Kidney capillary endothelial cell (primary cell): ENCODE measurements at regions not wholly inside any gene's neighbourhood (a gene's known extent, or its start where the extent isn't known, plus 50 kb on each side); places are given as distances from the start of the nearest gene placed in this dataset.

Experiments
- DNase-seq: peaks from one replicate; pipeline ENCODE4 v3.0.0-alpha.2; 2018; ENCODE audit warnings: low spot score

DNA sequence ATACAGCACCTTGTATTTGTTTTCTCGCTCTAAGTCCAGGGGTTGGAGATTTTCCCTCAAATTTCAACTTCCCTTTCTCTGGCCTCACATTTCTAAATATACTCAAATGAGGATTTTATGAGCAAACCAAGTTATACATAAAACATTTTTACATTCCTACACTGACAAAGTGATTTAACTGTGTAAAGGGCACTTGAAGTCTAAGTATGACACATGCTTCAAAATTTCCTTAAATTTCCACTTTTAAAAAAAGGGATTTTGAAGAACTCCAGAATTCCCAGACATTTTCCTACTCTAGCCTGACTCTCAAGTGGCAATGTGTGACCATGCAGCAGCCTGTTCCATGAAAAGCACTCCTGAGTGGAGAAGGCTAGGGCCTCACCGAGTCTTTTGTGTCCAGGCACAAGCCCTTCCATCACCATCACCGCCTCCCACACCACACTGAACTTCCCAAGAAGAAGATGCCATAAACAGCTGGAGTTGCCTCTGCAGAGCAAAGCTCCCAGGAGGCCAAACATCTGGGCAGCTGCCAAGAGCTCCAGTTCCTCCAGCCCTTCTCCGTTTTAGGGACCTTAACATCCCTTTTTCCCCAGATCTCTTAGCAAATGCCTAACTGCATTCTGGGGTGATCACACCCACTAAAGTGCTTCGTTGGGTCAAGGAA lies 68.9 kb downstream of the NCR2 start:
- no peak for DNase-seq

DNA sequence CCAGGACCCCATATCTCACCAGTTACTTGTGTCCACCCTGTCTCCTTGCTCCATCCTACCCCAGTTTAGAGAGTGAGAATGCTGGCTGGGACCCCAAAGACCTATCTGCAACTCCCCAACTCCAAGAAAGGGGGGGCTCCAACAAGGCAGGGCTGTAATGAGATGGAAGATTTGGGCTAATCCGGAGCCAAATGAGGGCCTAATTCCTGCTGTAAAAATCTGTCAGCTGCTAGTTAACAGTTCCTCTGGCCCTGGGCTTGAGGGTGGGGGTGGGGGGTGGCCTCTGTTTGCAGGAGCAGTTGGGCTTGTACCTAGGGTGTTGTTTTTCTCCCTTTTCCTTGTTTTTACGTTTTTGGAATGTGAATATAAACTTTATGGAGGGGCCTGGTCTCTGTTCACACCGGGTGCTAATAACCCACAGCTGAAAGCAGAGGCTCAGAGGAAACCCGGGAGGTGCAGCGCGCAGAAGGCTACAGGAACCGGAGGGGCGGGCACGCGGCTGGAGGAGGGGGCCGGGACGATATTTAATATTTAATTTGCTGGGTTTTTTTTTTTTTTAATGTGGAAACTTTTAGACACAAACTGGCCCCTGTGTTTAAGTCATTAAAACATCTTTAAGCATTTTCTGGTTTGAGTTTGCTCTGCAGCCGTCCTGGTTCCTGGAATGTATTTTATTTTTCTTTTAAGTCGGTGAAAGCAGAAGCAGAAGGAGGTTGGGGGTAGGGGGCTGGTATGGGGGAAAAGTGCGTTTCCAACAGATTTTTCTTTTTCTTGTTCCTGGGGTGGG lies 70.7 kb downstream of the NCR2 start:
- no peak for DNase-seq

DNA sequence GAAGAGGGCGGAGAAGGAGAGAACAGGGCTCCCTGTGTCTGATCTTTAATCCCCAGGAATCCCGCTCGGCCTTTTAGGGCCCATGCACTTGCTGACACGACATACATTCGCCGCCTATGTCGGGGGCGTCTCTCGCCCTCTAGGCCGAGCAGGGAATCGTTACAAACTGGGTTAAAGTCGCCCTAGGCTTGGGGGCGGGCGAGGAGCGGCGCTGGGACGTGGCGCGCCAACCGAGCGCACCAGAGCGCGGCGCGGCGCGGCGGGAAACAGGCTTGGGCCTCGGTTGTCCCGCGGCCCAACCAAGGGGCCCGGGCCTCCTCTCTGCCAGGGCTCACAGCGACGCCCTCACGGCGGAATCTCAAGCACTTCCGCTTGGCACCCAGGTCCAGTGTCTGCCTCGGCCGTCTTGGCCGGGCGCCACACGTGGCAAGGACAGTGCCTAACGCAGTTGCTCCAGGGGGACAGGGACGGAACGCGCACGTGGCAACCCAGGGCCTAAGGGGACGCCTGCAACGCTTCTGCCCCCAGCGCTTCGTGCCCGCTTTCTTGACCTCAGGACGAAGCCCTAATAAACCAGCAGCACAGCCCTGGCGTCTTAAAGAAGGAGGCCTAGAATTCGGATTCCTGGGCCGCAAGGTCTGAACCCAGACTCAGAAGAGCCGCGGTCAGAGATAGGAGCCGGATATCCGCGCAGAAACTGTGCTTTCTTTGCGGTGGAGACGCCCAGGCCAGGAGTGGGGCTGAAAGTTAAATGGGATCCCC lies 71.5 kb downstream of the NCR2 start:
- DNase-seq = no peak

DNA sequence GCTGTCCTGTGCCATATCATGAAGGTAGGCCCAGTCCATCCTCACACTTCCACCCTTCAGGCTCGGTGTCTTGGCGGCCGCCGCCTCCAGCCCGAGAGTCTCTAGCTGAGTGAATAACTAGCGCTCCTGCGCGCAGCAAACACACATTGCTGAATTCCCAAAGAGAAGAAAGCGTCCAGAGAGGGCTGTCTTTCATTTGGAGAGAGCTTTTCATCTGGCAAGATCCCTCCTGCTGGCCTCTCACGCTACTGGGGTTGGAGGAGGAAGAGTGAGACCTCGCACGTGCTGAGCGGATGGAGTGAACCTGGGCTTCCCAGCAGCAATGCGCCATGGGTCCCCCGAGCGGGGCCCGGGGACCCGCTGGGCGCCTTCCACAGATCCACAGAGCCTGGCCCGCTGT lies 73.2 kb downstream of the NCR2 start:
- no peak for DNase-seq

DNA sequence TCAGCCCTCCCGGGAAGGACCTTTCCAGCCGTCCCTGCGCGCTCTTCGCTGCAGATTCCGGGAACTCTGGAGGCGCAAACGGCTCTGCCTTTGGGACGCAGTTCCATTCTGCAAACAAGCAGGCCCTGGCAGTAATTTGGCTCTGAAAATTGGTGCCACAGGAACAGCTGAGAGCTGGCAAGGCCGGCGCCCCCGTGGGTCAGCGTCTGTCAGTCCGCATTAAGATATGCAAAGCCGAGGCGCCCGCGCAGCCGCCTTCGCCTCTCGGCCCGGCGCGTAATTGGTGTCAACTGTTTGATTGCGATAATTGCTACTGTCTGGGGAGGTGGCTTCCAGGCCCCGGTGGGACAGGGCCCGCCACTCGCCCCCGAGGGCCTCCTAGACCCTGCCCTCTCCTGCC lies 73.6 kb downstream of the NCR2 start:
- no peak for DNase-seq

DNA sequence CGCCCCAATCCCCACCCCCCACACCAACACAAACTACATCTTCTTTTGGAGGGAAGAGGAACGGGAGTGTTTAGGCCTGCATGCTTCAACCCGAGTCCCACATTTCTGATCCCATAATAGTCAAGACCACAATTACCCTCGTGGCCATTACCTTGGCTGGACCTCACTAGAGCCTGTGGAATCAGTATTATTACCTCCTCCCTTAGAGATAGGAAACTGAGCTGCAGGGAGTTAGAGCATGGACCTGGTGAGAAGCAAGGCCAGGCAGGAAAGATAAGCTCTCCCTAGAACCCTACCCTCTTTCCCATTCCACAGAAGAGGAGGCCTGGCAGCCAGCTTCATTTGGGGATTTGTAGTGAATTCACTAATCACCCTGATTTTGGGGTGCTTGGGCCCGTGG lies 74.1 kb downstream of the NCR2 start:
- no peak for DNase-seq

DNA sequence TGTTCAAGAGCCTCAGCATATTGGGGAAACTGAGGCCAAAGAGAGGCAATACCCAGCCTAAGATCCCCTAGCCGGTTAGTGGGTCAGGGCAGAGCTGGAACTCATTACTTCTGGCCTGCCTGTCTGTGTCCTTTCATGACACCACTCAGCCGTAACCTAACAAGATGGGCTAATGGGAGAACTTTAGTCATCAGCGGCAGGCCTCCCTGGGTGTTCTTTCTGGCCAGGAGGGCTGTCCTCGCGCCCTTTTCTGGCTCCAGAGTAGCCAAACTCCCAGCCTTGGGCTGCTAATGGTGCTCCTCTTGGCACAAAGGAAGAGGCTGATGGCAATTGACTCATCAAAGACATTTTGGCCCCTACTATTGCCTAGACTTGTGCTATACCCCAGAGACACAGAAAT lies 76.6 kb downstream of the NCR2 start:
- DNase-seq = no peak

DNA sequence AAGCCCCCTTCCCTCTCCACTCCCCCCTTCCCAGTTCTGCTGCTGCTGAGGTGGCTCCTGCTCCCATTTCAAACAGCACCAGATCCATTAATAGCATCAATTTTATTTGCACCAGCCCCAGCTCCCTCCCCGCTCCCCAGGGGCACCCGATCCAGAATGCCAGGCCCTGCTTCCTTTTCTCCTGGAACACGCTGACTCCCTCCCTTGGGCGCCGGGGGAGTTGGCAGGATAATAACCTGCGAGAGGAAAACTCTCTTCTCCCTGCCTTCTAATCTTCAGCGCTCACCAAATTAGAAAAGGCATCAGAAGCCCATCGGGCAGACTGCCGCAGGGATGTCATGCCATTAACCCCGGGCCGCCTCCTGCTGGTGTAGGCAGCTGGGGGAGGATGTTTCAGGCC lies 77.8 kb downstream of the NCR2 start:
- no peak for DNase-seq

DNA sequence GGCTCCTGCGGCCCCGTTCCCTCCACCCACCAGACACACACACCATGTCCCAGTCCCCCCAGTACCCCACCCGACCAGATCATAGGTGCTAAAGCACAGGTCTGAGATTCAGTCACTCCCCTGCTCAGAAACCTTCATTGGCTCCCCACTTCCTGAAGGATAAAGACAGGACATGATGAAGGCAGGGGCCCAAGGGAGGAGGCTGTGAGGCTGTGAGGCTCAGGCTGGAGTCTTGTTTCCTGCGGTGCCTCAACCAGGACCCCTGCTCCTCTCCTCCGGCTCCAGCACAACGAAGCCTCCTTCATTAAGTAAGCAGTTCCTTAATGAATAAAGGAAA lies 81.1 kb downstream of the NCR2 start:
- no peak for DNase-seq

DNA sequence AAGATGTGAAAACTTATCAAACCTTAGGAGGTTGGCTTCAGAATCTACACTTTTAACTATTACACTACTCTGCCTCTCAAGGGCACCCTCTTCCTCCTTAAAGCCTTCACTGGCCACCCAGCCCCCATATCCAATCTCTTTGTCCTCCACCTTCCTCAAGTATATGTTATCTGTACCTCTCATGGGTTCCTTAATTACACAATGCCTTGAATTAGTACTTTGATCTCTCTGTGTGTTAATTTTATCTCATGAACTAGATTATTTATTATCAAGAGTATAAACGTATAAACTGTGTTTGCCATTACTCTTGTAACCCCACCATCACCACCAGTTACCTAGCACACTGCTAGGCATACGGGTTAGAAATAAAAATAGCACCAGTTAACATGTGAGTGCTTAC lies 83.3 kb downstream of the NCR2 start:
- DNase-seq = no peak

DNA sequence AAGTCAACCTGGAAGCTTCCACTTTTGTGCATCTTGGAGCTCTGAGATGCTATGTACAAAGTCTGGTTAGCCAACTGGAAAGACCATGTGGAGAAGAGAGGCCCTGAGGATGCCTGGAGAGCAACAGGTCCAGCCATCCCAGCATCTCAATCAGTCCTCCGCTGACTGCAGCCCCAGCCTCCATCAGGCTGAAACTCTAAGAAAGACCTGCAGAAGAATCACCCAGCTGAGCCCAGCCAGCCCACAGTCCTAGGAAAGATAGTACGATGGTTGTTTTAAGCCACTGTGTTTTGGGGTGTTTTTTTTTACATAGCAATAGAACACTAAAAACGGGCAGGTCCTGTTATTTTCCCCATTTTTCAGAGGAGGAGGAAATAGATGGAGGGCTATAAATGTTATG lies 84.0 kb downstream of the NCR2 start:
- no peak for DNase-seq

DNA sequence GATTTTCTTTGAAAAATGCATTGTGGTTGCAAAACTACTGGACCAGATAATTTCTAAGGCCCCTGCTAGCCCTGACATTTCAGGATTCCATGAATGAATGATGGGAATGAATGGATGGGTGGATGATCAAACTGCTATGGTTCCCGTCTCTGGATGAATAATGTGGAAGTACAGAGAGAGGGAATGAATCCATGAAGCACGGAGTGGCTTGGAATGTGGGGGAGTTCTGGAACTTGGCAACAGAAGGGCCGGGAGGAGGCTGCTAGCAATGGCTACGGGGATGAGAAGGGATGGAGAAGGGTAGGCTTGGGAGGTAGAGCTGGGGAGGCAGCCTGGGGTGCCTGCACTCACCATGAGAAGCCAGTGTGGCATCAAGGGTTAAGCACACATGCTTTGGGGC lies 84.8 kb downstream of the NCR2 start:
- no peak for DNase-seq

DNA sequence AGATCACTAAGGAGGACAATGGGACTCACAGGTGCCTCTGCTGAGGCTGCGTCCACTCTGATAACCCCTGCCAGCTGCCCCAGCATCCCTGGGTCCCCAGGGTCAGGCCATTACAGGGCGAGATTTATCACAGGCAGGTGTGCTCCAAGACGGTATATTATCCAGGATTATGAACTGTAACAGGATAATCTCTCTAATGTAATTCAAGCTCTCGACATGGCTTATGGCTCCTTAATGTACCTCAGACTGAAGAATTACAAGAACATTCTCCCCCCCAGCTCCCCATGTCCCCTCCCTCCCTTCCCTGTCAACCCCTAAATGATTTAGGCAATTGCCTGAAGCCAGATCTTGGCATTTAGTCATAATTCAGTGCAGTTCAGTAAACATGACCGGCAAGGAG lies 86.8 kb downstream of the NCR2 start:
- DNase-seq = no peak

DNA sequence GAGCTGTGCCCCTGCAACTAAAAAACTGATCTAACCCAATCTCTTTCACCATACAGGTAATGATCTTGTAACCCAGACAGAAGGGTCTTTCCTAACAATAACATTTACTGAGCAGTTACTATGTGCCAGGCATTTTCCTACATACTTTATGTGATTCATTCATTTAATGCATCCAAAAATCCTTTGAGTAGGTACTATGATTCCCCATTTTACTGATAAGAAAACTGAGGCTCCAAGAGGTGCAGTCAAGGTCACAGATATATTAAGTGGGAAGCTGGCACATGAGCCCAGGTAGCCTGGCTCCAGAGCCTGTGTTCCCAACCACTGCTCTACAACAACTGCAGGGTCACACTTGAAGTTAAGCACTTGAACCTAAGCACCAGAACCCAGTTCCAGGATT lies 87.6 kb downstream of the NCR2 start:
- DNase-seq = no peak

DNA sequence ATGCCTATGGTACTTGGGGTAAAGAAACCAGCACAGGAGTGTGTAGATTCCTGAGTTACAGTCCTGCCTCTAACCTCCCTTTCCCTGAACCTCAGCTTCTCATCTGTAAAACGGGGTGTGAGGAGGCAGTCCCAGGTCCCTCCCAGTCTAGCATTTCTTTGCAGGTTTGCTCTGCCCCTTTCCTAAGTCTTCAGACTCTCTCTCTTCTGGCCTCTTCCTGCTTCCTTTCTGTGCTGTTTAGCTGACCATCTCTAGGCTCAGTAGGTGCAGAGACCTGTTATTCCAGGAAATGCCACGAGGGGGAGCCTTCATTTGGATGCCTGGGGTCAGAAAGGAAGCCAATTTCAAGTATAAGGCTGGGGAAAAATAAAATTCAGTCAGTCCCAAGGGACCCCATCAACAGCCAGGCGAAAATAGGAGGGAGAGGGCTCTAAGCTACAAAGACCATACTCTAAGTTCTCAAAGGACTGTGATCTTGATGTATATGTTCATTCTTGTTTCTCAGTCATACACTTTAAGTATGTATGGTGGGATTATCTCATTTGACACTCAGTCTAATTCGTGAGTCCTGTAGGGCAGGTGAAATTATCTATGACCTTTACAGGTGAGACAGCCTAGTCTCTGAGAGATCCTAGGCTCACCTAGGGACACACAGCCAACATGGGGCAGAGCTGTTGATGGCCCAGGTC lies 89.1 kb downstream of the NCR2 start:
- peak; percentile 65 for DNase-seq

DNA sequence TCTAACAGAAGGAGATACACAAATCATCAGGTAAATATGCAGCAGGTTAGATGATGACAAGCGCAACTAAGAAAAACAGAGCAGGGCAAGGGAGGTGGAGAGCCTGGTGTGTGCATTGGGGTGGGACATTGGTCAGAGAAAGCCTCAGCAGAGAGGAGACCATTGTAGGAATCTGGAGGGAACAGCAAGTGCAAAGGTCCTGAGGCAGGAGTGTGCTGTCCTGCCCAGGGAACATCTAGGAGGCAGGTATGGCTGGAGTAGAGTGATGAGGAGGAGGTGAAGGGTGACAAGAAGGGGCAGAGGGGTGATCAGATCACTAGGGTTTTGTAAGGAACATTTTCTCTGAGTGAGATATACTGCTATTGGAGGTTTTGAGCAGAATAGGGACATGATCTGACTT lies 90.1 kb downstream of the NCR2 start:
- no peak for DNase-seq

DNA sequence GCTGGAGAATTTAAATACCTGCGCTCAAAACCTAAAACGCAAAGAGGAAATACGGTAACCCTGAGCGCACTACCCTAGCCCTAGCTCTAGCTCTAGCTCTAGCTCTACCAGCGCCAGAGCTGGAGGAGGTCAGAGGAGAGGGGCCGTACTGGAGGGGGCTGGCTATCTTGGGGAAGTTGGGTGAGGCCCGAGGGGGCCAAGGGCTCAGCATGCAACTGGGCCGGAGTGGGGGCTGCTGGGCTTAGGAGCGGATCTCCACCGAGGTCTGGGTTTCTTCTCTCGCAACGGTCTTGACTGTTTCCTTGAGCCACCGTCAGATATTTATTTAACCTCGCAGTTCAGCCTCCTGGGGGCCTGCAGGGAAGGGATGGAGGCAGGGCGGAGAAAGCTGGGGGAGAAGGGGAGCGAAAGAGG lies 91.0 kb downstream of the NCR2 start:
- no peak for DNase-seq

DNA sequence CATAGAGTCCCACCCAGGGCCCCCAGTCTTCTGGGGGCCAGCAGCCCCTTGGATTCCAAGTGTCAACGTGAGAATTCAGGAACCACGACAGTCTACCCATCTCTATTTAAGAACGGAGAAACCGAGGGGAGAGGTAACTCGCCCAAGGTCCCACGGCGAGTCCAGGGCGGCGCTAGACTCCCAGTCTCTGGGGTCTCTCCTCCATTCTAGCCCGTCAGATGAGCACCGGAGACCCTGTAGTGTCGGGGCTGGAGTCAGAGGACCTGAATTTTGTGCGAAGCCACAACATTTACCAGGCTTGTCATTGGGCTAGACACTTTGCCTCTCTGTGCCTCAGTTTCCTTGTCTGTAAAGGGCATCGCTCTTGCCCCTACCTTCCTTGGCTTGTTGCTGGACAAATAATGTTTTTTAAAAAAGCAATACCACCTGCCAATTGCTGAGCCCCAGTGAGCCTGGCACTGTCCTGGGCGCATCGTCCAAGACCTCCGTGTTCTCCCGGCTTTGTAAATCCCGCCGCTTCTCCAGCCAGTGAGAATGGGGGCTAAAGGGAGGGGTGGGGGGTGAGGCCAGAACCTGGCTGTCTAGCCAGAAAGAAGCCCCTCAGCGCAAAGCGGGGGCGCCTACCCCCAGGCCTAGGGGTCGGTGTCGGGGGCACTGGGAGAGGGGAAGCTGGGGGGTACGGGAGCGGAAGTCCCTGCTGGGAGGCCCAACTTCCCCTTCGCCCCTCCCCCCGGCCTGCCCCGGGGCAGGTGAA lies 91.7 kb downstream of the NCR2 start:
- DNase-seq = no peak

DNA sequence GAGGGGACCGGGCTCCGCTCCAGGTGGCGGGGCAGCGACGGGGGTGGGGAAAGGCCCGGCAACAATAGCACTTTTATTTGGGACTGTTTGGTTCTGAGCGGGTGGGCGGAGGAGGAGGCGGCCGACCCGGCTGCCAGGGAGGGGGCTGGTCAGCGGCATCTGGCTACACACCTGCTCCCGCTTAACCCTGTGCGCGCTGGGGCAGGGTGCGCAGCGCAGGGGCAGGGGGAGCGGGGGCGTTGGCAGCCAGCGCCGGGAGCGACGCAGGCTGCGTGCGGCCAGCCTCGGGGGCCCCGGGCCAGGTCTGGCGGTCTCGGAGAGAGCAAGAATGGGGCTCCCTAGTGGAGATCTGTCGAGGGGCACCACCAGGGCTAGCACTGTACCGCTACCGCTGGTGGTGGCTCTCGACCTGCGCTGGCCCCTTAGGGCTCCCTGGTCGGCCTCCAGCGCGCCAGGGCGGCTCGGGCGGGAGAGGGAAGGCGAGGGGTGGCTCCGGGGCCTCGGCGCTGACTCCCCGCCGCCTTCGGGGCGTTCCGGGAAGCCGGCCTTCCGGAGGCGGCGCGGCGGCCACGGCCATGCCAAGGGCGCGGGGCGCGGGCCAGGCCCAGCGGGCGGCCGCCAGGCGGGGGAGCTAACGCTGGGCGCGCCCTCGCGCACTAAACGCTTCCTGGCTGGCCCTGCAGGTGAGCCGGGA lies 92.4 kb downstream of the NCR2 start:
- no peak for DNase-seq

DNA sequence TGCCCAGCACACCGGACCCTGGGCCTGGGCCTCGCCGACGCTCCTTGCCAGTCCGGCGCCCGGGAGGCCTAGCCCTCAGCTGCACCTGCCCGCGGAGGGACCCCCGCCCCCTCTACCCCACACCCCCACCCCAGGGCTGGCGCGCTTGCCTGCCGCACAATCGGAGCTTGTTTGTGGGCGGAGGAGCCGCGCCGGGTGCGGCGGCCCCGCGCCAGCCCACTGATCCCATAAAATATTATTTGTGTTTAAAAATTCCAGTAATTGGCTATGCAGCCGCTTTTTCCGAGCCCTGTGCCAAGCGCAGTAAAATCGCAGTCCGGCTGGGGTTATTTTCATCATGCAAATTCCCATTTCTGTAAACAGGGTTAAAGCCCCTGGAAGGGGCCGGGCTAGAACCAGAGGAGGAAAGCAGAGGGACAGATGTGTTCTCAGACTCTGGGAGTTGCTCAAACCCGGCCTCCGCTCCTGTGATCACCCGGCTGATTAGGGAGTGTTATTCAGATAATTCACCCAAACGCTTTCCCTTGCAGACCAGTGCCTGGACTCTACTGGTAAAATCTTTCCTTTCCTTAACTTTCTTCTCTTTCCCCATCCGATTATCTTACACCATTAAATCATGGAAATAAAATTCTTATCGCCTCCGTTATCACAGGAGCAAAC lies 93.1 kb downstream of the NCR2 start:
- DNase-seq = no peak

DNA sequence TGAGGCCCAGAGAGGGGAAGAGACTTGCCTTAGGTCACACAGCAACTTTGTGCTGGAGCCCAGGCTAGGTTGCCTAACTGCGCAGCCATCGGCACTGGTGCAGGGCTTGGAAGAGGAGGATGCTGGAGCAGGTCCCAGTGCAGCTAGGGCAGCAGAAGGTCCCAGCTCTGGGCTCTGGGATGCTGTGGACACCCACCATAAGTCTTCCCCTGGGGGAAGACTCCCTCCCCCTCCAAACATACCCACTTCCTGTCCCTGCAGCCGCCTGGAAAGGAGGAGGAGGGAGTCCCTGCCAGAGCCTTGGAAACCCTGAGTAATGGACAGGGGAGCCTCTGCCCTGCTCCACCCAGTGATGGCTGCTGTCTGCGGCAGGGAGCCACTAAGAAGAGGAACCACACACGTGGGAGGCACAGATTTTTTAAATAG lies 93.6 kb downstream of the NCR2 start:
- no peak for DNase-seq
